ENCODE measurements at regions not wholly inside any gene's neighbourhood (a gene's known extent, or its start where the extent isn't known, plus 50 kb on each side); places are given as distances from the start of the nearest gene placed in this dataset.

DNA sequence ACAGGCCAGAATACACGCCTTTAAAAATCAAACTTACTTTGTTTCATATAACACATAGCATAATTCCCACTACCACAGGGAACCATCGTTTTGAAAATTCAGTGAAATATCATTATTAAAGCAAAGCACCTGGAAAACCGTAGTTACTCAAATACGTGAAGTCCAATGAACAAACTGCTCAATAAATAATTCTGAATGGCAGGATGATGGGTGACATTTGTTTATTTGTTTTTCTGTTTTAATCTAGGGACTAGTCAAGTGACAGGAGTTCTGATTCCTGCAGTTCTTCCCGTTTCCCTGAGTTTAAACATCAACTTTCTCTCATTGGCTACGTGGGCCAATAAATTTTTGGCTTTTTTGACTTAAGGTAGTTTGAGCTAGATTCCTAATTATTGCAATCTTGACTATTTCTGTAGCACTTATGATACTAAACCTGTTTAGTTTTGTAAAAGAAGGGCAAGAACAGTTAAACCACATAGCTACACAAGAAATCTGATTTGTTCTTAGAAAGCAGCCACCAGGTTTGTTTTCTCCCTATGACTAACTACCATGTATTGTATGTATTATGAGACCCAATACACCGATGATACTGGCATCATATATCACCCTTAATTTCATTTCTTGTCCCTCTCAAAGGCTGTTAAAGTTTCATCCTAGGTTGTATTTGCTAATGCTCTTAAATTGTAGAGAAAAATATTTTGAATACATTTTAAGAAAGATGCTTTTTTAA lies 411.2 kb downstream of the SHQ1 start:
- no peak for DNase-seq (ENCODE audit: low read depth in 2 of 2)

DNA sequence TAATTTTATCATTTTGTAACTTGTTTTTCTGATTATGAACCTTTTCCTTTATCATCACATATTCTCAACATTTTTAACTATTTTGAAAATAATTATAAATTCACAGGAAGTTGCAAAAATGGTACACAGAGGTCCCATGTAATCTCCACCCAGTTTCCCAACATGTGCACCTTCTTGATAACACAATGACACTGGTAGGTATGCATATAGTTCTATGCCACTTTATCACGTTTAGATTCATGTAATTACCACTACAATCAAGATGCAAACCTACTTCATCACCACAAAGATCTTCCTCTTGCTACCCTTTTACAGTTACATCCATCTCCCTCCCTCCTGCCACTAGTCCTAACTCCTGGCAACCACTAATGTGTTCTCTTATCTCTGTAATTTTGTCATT lies 413.9 kb downstream of the SHQ1 start:
- no peak for DNase-seq (ENCODE audit: low read depth in 2 of 2)

DNA sequence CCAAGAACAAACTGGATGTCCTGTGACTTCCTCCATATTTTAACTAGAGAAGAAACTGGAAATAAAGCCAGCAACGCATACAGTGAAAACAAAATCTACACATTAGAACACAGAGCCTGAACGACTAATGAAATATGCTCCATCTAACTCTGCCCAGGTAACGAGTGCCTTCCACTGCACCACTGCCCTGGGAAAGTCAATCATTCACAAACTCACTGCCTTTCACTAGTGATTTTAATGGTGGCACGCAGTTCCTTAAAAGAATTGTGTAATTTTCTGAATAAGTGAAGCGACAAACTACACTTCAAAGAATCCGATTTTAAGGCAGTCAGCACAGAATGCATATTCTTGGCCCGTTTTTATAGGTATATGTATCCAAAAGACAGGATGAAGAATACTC lies 416.0 kb downstream of the SHQ1 start:
- DNase-seq (ENCODE audit: low read depth in 2 of 2) = no peak

DNA sequence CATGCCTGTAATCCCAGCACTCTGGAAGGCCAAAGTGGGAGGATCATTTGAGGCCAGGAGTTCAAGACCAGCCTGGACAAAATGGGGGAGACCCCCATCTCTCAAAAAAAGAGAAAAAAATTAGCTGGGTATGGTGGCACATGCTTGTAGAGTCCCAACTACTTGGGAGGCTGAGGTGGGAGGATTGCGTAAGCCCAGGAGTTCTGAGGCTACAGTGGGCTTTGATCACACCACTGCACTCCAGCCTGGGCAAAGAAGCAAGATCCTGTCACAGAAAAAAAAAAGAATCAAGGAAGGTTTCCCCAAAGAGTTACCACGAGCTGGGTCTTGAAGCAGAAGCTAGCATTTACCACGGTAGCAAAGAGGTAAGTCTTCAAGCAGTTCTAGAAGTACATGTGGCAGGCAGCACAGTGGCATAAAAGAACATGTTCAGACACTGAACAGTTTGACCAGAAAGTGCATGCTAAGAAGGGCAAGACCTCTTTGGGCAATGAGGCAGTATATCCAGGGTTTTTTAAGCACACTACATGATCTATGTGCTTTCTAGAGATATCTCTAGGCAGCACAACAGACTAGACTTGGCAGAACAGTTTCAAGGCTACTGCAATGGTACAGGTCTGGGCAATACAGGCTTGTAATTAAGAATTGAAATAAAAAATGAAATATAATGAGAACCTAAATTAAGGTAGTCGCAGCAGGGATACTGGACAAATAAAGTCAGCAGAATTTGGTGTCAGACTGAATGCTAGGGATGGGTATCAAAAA lies 418.5 kb downstream of the SHQ1 start:
- DNase-seq (ENCODE audit: low read depth in 2 of 2) = no peak

DNA sequence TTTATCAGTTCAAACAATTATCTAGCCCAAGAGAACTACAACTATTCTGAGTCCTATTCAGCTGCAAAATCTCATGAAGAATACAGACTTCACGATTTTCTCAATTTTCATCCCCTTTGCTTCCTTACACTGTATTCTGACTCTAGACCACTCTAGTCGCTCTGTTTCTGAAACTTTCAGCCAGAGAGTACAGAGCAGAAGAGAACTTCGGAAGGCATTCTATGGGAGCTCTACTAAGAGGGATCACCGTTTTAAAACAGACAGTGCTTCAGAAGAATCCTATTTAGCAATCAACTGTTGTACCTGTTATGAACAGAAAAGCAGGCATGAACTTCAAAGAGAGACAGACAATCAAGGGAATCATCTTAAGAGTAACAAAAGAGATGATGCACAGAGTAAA lies 419.4 kb downstream of the SHQ1 start:
- no peak for DNase-seq (ENCODE audit: low read depth in 2 of 2)

DNA sequence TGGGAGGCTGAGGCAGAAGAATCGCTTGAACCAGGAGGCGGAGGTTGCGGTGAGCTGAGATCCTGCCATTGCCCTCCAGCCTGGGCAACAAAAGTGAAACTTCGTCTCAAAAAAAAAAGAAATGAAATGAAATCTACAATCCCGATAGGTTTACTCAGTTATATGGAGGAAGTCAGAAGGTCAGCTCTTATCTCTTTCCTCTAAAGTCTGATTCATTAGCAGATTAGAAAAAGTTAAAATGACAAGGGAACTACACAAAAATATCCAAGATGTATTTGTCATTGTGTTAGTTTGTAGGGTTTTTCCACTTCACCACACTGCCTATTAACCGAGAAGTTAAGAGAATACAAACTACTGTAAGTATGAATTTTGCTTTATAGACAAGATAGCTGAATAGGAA lies 420.6 kb downstream of the SHQ1 start:
- DNase-seq (ENCODE audit: low read depth in 2 of 2) = no peak

DNA sequence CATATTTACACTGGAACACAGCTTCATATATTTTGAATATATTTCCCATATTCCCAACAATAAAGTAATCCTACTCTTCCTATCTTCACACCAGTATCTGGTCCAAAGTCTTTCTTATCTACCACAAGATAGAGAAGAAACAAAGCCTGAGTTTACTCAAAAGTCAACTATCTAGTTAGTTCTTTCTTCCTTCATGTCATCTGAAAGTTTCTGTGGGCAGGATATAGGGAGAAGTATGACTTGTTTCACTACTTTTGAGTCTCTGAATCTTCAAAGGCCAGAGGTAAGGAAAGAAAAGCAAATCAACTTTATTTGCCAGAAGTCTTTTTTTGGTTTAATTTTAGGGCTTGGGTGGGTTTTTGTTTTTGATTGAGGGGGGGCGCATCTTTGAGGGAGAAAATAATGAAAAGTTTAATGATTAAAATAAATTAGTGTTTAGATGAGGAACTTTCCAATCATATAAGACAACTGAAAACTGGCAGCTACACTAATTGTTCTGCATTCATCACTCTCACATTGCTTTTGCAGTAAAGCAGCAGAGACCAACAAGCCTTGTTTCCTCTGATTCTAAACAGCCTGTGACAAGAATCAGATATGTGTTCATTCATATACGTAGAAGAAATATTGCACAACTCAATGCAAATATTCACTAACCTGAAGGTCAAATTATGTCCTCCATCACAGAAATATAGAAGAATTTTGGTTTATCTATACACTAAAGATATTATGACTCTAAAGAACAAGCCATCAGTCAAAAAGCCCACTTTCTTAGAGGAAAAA lies 421.4 kb downstream of the SHQ1 start:
- DNase-seq (ENCODE audit: low read depth in 2 of 2) = no peak

DNA sequence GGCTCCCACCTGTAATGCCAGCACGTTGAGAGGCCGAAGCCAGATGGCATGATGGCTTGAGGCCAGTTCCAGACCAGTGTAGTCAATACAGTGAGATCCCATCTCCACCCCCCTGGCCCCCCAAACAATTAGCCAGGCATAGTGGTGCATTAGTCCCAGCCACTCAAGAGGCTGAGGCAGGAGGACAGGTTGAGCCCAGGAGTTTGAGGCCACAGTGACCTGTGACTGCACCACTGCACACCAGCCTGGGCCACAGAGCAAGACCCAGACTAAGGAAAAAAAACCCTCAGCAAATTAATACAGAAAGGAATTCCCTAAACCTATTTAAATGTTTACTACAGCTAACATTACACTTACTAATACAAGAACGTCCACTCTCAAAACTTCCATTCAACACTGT lies 424.6 kb downstream of the SHQ1 start:
- DNase-seq (ENCODE audit: low read depth in 2 of 2) = no peak

DNA sequence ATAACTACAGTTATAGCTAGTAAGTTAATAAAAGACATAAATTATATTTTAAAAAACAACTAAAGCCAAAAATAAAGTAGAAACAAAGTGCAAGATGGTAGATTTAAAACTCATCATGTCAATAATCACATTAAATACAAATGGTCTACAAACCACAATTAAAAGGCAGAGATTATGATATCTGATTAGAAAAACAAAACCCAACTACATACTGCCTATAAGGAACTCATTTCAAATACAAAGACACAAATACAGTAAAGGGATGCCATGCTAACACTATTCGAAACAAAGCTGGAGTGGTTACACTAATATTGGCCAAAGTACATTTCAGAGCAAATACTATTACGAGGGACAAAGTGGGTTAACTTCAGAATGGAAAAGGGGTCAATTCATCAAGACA lies 426.5 kb downstream of the SHQ1 start:
- DNase-seq (ENCODE audit: low read depth in 2 of 2) = no peak

DNA sequence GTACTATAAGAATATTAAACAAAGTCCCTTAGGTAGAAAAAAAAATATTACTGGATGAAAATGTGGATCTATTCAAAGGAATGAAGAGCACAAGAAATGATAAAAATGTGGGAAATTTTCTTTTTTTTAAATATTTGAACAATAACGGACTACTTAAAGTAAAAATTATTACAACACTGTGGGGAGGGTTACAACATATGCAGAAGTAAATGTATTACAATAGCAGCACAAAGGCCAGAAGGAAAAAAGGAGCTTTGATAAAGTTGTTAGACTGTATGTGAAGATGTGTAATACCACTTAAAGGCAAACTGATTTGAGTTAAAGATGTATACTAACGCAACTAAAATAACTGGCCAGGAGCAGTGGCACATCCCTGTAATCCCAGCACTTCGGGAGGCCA lies 427.1 kb downstream of the SHQ1 start:
- DNase-seq (ENCODE audit: low read depth in 2 of 2) = no peak

DNA sequence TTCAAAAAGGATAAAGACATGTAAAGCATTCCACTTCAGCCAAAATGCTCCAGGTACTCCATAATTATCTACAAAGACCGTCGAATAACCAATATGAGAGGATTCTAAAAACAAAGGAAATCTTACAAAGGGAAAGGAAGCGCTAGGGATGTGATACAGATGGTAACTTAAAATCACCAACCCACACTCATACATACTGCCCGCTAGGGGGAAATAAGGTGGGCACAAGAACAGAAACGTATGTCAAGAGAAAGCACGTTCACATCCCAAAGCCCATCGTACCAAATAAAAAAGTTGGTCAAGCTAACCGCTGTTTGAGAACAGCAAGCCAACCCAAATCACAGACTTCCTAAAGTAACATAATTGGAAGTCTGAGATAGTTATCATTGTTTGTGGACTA lies 429.4 kb downstream of the SHQ1 start:
- DNase-seq (ENCODE audit: low read depth in 2 of 2) = no peak

DNA sequence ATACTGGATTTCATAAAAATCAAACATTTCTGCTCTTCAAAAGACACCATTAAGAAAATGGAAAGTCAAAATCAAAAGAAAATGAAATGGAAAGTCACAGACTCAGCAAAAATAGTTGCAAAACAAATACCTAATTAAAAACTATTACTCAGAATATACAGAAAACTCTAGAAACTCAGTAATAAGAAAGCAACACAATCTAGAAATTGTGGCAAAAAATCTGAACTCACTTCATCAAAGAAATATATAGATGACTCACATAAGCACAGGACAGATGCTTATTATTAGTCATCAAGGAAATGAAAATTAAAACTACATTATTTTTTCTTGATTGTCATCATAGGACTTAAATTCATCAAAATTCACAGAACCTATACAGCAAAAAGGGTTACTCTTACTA lies 430.0 kb downstream of the SHQ1 start:
- DNase-seq (ENCODE audit: low read depth in 2 of 2) = no peak

DNA sequence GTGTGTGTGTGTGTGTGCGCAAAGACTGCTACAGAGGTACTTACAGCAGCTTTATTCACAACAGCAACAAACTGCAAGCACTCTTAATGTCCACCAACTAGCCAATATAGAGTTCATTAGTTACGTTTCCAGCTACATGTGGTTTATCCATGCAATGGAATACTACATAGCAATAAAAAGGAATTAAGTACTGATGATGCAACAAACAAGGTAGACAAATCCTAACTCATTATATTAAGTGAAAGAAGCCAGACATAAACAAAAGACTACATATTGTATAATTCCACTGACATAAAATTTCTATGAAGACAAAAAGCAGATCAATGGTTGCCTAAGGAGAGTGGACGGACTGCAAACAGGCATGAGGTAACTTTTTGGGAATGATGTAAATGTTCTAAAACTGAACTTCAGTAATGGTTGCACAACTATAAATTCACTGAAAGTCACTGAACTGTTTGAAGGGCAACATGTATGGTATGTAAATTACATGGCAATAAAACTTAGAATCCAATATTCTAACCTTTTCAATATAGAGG lies 433.7 kb downstream of the SHQ1 start:
- DNase-seq (ENCODE audit: low read depth in 2 of 2) = no peak

DNA sequence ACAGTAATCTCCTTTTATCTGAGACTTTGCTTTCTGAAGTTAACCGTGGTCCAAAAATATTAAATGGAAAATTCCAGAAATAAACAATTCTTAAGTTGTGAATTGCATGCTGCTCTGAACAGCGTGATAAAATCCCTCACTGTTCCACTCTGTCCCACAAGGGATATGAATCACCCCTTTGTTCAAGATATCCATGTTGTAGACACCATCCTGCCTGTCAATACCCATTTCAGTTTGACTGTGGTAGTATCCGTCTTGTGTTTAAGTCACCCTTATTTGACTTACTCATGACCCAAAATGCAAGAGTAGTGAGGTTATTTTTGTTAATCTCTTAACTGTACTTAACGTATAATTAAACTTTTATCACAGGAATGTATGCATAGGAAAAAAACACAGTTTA lies 435.0 kb downstream of the SHQ1 start:
- DNase-seq (ENCODE audit: low read depth in 2 of 2) = no peak

DNA sequence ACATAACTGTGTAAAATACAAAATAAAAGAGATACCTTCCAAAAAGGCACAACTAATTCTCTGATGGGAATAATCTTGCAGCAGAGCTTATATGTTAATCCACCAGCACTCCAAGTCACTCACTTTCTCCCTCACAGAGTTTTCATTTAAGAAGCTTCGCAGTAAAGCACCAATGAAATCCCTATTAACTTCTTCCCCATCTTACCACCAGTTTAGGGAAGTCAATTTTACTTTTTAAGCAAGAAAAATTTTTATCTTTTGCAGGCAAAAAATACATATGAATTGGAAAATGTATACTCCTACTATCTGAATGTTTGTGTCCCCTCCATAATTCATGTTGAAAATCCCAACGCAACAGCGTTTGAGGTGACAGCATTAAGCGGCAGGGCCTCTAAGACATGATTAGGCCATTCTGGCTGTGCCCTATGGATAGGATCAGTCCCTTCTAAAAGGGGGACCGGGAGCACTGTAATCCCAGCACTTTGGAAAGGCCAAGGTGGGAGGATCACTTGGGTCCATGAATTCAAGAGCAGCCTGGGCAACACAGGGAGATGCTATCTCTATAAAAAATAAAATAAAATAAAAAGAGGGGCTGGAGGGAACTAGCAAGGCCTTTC lies 435.8 kb downstream of the SHQ1 start:
- DNase-seq (ENCODE audit: low read depth in 2 of 2) = no peak

DNA sequence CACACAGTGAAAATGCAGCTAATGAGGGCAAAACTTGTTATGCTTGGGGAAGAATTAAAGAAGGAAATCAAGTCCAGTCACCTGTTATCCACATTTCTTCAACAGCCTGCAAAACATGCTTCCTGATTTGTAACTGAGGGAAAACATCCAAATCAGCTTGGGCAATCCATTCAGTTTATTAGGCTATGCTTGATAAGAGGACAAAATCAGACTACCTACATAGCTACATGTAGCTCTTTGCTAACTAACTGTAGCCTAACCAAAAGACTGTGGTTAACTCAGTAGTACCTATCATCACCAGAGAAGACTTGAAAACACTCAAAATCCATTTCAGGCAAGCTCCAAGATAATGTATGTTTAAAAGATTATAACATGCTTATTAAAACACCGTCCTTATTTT lies 436.4 kb downstream of the SHQ1 start:
- DNase-seq (ENCODE audit: low read depth in 2 of 2) = no peak

DNA sequence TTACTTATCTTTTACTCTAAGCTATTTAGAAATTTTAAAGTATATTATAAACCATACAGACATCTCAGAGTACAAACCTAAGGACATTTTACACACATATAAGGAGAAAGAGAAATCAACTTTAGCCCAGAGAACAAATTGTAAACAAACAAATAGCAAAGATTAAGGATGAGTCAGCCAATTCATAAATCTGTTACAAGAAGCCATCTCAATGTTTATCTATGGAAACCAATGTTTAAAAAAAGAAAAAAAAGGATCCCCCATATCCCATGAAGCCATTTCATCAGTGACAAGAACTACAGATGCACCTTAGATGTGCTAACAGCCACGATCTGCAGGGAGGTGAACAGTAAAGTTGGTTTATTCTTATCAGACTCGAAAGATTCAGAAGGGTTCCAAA lies 437.1 kb downstream of the SHQ1 start:
- DNase-seq (ENCODE audit: low read depth in 2 of 2) = no peak

DNA sequence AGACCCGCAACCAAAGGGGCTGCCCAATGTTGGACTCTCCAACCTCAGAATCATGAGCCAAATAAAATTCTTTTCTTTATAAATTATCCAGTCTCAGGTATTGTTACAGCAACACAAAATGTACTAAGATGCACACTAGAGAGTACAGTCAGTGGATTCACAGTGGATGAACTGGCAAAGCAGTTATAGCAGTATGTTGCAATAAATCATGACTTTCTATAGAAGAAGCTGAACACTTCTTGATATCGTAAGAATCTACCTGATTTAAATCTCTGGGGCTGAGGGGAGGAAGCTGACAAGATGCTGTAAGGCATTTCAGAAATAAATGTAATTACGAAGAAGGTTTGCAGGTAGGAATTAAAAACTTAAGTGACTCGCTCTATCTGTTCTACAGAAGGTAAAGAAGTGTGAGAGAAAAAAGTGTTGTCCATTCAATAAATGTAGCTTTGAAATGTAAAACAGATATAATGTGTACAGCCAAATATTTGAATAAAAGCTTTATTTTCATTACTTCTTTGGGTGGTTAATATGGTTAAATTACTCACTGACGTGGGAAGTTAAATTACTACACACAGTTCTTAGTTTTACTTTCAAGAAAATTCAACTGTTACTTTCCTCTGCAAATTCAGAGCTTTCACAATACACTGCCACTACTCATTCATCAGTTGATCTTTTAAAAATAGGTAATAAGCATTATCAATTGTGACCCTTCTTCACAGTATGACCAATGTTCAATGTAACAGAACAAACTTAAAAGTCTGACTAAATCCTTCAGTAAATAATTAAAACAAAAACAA lies 439.1 kb downstream of the SHQ1 start:
- DNase-seq (ENCODE audit: low read depth in 2 of 2) = no peak

DNA sequence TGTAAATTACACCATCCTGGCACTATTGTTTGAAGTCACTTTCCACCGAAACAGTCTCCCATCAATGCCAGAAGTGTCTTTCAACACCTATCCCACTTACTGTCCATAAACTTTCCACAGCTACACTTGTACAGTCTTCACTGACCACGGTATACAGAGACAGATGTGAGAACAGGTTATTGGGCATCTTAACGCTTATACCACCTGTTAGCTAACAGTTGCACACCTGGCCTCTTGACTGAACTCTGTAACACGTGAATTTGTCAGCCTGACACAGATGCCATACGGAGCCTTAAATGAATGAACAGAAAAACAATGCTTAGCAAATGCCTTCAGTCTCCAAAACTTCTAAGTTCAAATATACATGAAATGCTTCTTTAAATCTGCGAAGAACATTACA lies 440.5 kb downstream of the SHQ1 start:
- no peak for DNase-seq (ENCODE audit: low read depth in 2 of 2)

DNA sequence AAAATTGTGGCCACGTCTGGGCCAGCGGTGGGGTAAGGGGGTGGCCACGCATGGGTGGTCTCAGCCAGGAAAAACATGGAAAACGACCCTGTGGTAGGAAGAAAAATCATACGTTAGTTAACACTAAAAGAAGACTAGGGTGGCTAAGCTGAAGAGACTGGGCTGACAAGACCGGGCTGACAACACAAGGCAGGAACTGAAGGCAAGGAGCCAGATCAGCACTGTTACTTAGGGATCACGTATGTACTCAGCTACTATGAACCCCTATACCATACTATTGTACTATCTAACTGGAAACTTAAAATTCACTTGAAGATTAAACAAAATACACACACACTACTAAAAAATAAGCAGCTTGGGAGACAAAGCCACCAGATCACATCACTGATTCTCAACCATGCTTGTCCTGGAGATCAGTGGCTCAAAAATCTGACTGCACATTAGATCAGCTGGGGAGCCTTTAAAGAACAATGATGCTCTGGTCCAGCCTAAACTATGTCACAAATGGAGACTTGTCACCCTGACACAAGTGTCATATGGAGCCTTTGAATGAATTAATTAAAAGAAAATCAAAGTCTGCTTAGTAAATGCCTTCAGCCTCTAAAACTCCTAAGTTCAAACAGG lies 442.2 kb downstream of the SHQ1 start:
- no peak for DNase-seq (ENCODE audit: low read depth in 2 of 2)

DNA sequence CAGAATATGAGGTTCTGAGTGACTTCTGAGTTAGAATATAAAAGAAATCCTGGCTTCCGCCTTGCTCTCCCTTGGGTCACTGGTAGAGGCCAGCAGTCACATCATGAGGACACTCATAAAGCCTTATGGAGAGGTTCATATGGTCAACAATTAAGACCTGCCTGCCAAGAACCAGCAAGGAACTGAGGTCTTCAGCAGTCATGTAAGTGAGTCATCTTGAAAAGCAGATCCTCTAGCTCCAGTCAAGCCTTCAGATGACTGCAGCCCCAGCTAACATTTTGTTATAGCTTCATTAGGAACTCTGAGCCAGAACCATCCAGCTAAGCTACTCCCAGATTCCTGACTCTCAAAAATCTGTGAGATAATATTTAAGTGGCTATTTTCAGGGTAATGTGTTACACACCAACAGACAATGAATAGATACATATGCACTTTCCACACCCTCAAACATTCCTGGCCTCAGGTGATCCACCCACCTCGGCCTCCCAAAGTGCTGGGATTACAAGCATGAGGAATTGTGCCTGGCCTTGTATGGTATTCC lies 447.2 kb downstream of the SHQ1 start:
- DNase-seq (ENCODE audit: low read depth in 2 of 2) = no peak

Data from activated CD8-positive, alpha-beta memory T cell treated with anti-CD3 and anti-CD28 coated beads for 4 hours (primary cell).